RWPE2 (cell line): ENCODE measurements at regions not wholly inside any gene's neighbourhood (a gene's known extent, or its start where the extent isn't known, plus 50 kb on each side); places are given as distances from the start of the nearest gene placed in this dataset.

Source experiments
- ATAC-seq: fragments of 200-7000 bp; cut with Tn5 transposase; 3 replicates; pipeline ENCODE4 v1.9.1; 2021; ENCODE audit warnings: low read depth
- DNase-seq: peaks from one replicate; pipeline ENCODE4 v3.0.0-alpha.2; 2020; ENCODE audit warnings: low spot score
- H3K27ac ChIP-seq: fragments of 450-650 bp; 2 replicates; pipeline ENCODE4 v1.5.1; 2017; ENCODE audit warnings: mild to moderate bottlenecking; ENCODE audit not compliant: poor library complexity, severe bottlenecking
- H3K27me3 ChIP-seq: fragments of 250-450 bp; sonication (Bioruptor Pico); 2 replicates; pipeline ENCODE4 v1.5.1; 2021; ENCODE audit warnings: mild to moderate bottlenecking, moderate library complexity; ENCODE audit not compliant: insufficient read depth, poor library complexity, severe bottlenecking
- H3K36me3 ChIP-seq: fragments of 250-450 bp; sonication (Bioruptor Pico); 2 replicates; pipeline ENCODE4 v1.5.1; 2020; ENCODE audit warnings: low read depth, mild to moderate bottlenecking, moderate library complexity
- H3K4me1 ChIP-seq: fragments of 250-450 bp; sonication (Bioruptor Pico); 2 replicates; pipeline ENCODE4 v1.5.1; 2021; ENCODE audit warnings: mild to moderate bottlenecking, moderate library complexity; ENCODE audit not compliant: insufficient read depth, poor library complexity, severe bottlenecking
- H3K4me3 ChIP-seq: fragments of 250-450 bp; sonication (Bioruptor Pico); 2 replicates; pipeline ENCODE4 v1.5.1; 2021; ENCODE audit warnings: mild to moderate bottlenecking, moderate library complexity; ENCODE audit not compliant: severe bottlenecking
- H3K9me3 ChIP-seq: fragments of 250-450 bp; sonication (Bioruptor Pico); 2 replicates; pipeline ENCODE4 v1.5.1; 2021; ENCODE audit warnings: mild to moderate bottlenecking, moderate library complexity; ENCODE audit not compliant: severe bottlenecking
- TF ChIP-seq, protein P1 (sequence below): fragments of 450-650 bp; IDR thresholded peaks from one replicate; pipeline ENCODE4 v1.5.1; 2017; ENCODE audit warnings: mild to moderate bottlenecking, moderate library complexity; ENCODE audit not compliant: poor library complexity, severe bottlenecking

DNA sequence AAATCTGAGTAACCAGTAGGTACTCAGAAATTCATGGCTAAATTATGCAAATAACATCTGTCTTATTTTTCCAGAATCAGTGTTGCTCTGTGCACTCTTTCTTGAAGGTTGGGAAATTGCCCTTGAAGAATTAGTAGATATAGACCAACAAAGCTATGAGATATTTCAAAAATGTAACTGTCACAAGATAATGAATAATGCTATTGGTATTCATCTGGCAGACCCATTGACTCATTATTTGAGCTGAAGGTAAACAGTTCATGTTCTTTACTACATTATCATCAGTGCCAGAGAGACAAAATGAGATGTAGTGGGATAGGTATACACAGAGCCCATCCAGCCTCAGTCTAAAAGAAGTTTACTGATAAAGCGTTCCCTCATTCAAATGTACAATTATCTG is 274.7 kb downstream of the CASP12 start:
- peak; percentile 96 for ATAC-seq
- Histone ChIP-seq H3K36me3 (no peaks in the 10 kb centered on the region), H3K4me1 (peaks cover 6% of the 10 kb centered on the region), H3K9me3 (no peaks in the 10 kb centered on the region), H3K27me3 (peaks cover 2% of the 10 kb centered on the region), H3K4me3 (no peak overlapping the region), H3K27ac (peak overlapping the region; percentile 15)
- TF ChIP-seq, protein P1, sequence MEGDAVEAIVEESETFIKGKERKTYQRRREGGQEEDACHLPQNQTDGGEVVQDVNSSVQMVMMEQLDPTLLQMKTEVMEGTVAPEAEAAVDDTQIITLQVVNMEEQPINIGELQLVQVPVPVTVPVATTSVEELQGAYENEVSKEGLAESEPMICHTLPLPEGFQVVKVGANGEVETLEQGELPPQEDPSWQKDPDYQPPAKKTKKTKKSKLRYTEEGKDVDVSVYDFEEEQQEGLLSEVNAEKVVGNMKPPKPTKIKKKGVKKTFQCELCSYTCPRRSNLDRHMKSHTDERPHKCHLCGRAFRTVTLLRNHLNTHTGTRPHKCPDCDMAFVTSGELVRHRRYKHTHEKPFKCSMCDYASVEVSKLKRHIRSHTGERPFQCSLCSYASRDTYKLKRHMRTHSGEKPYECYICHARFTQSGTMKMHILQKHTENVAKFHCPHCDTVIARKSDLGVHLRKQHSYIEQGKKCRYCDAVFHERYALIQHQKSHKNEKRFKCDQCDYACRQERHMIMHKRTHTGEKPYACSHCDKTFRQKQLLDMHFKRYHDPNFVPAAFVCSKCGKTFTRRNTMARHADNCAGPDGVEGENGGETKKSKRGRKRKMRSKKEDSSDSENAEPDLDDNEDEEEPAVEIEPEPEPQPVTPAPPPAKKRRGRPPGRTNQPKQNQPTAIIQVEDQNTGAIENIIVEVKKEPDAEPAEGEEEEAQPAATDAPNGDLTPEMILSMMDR, result no peak
- DNase-seq, result no peak

DNA sequence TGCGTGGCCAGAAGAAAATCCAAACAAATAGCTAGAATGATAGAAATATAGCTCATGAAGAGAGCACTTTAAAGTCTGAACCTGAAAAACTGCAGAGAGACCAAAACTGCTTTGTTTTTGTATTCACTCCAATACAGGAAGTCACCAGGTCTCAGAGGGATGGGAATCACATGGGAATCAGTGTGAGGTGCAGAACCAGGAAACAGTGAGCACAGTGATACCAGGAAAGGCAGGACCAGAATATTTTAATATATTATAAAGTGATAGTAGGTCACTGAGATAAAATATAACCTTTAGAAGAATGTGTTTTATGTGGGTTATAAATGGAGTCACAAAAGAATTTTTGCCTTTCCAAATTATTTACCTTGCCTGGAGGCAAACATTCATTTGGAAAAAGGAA is 277.3 kb downstream of the CASP12 start:
- H3K27ac ChIP-seq, result no peak overlapping the region
- peaks cover 6% of the 10 kb centered on the region for H3K4me1 ChIP-seq
- H3K9me3 ChIP-seq, result no peaks in the 10 kb centered on the region
- TF ChIP-seq, protein P1, result no peak
- no peak overlapping the region for H3K4me3 ChIP-seq
- H3K36me3 ChIP-seq, result no peaks in the 10 kb centered on the region
- no peak for DNase-seq
- no peak for ATAC-seq
- H3K27me3 ChIP-seq, result peaks cover 2% of the 10 kb centered on the region

DNA sequence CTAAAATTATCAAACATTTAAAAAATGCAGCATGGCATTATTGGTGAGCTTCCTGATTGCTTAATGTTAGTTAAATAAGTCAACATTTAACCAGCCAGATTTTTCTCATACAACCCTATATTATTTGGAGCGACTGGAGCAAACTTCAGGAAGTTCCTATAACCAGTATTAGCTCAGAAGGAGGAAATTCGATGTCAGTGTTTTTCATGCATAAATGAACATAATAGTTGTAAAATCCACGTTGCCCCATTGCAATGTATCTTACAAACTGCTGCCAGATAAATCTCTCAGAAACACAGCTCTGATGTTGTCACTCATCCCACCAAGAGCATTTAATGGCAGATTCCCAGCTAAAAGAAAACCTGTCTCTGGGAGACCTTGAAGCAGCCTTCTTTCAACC is 278.5 kb downstream of the CASP12 start:
- no peak overlapping the region for H3K4me3 ChIP-seq
- no peaks in the 10 kb centered on the region for H3K36me3 ChIP-seq
- H3K27me3 ChIP-seq, result peaks cover 2% of the 10 kb centered on the region
- H3K9me3 ChIP-seq, result no peaks in the 10 kb centered on the region
- DNase-seq (no peak), ATAC-seq (no peak)
- peaks cover 6% of the 10 kb centered on the region for H3K4me1 ChIP-seq
- H3K27ac ChIP-seq, result no peak overlapping the region
- TF ChIP-seq, protein P1, result no peak

DNA sequence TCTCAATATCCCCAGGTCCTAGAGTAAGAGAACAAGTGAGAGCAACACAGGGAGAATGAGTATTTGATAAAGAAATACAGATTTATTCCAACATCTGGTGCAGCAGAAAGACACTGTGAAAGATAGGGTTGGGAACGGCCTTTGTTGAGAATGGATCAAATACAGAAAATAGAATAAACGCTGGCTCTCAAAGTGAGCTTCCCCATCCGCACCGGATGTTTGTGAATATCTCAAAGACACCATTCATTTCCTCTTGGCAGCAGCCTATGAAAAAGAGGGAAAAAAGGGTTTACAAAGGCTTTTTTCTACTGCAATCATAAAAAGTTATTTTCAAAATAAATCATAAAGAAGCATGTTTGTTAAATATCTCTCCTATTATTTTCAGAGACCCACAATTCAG is 279.3 kb downstream of the CASP12 start:
- no peaks in the 10 kb centered on the region for H3K36me3 ChIP-seq
- H3K4me3 ChIP-seq, result no peak overlapping the region
- no peak overlapping the region for H3K27ac ChIP-seq
- H3K27me3 ChIP-seq, result peaks cover 2% of the 10 kb centered on the region
- DNase-seq (no peak), ATAC-seq (no peak)
- H3K4me1 ChIP-seq, result peaks cover 4% of the 10 kb centered on the region
- H3K9me3 ChIP-seq, result no peaks in the 10 kb centered on the region
- TF ChIP-seq, protein P1, result no peak

DNA sequence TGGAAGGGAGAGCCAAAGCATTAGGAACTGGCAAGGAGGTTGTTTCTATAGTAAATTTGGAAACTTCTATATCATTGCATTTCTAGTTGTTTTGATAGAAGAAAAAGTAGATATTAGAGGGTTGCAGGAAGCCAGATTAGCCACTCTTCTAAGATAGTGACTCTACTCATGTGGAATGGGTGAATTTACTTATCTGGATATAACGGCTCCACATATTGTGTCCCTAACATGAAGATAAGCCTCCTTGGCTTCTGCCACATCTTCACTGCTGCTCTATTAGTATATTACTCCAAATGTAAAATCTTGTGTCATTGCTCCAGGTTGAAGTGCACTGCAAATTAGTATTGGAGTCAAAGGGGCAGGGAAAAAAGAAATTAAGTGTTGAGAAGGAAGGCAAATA is 283.3 kb downstream of the CASP12 start:
- H3K9me3 ChIP-seq, result no peaks in the 10 kb centered on the region
- TF ChIP-seq, protein P1, result no peak

More for the DNA sequence above, 283.3 kb downstream of the CASP12 start:
- H3K4me3 ChIP-seq, result no peak overlapping the region
- no peak overlapping the region for H3K27ac ChIP-seq
- no peak for ATAC-seq
- no peaks in the 10 kb centered on the region for H3K4me1 ChIP-seq
- no peaks in the 10 kb centered on the region for H3K36me3 ChIP-seq
- peaks cover 2% of the 10 kb centered on the region for H3K27me3 ChIP-seq
- no peak for DNase-seq
